Thyroid gland (tissue), 4 donors: ENCODE measurements at regions not wholly inside any gene's neighbourhood (a gene's known extent, or its start where the extent isn't known, plus 50 kb on each side); places are given as distances from the start of the nearest gene placed in this dataset.

ENCODE experiments used
- POLR2A ChIP-seq, 2 donors: fragments of 450-650 bp; IDR thresholded peaks; one replicate each; pipeline ENCODE4 v1.6.1; 2017; ENCODE audit warnings: antibody characterized with exemption in 2 of 2, mild to moderate bottlenecking in 2 of 2, moderate library complexity in 1 of 2
- TF ChIP-seq, protein P1 (sequence below), 6 experiments: fragments of 200-600 bp in 3 of 6; fragments of 450-650 bp in 3 of 6; sonication (generic) in 3 of 6; IDR thresholded peaks; one replicate each; pipeline ENCODE4 v1.5.1; 2016 to 2019; ENCODE audit warnings: antibody characterized with exemption in 6 of 6, mild to moderate bottlenecking in 2 of 6, inconsistent platforms in 1 of 6, moderate library complexity in 1 of 6

DNA sequence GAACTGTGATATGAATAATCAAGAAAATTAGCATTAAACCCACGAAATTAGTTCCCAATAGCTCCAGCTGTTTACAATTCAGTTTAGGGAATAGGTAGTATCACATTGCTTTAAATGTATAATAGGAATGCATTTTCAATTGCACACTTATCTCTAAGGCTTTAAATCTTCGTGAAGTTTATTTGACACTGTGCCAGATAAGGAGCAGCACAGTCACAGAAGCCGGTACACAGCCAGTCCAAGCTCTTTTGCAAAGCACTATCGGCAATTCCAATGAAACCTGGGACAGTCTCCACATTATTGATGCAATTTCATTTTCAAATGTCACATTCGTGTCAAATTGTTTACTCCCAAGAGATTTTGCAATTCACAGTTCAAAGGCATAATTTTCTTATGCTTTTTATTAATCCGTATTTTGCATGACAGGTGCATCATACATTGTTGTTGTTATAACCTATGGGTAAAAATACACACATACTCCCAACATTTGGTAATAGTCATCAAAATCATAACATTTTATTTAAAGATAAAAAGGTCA, 602.8 kb downstream of the RPS29 start:
- TF ChIP-seq, protein P1, sequence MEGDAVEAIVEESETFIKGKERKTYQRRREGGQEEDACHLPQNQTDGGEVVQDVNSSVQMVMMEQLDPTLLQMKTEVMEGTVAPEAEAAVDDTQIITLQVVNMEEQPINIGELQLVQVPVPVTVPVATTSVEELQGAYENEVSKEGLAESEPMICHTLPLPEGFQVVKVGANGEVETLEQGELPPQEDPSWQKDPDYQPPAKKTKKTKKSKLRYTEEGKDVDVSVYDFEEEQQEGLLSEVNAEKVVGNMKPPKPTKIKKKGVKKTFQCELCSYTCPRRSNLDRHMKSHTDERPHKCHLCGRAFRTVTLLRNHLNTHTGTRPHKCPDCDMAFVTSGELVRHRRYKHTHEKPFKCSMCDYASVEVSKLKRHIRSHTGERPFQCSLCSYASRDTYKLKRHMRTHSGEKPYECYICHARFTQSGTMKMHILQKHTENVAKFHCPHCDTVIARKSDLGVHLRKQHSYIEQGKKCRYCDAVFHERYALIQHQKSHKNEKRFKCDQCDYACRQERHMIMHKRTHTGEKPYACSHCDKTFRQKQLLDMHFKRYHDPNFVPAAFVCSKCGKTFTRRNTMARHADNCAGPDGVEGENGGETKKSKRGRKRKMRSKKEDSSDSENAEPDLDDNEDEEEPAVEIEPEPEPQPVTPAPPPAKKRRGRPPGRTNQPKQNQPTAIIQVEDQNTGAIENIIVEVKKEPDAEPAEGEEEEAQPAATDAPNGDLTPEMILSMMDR (IDR thresholded peaks at IDR 0.05): no peak
- TF ChIP-seq POLR2A (IDR thresholded peaks at IDR 0.05): no peak
